HCT116 (cell line): ENCODE measurements at regions not wholly inside any gene's neighbourhood (a gene's known extent, or its start where the extent isn't known, plus 50 kb on each side); places are given as distances from the start of the nearest gene placed in this dataset.

Experiments
- ATAC-seq: fragments of 200-7000 bp; cut with Tn5 transposase; 2 replicates; pipeline ENCODE4 v1.9.1; 2020; ENCODE audit warnings: mild to moderate bottlenecking, moderate library complexity
- BruUV-seq: library from RNA; stranded (reverse); fragments of 400-500 nt; replicated peaks from 2 replicates; lab custom pipeline; 2021; lab: Mats Ljungman, UMichigan
- CTCF ChIA-PET: fragments of 300-600 bp; sonication (Branson Sonifier 250); formaldehyde crosslinking; loops from one replicate; lab custom pipeline; 2021; ENCODE audit warnings: antibody characterized with exemption; lab: Charles Lee
- POLR2A ChIA-PET: fragments of 300-600, 350-600 bp; sonication (Branson Sonifier 250); formaldehyde crosslinking; loops from one replicate; lab custom pipeline; 2021; ENCODE audit warnings: antibody characterized with exemption; lab: Charles Lee
- RAD21 ChIA-PET, 2 experiments: fragments of 300-600 bp; sonication (Branson Sonifier 250); formaldehyde crosslinking; loops; one replicate each; lab custom pipeline; 2023; ENCODE audit warnings: low total read pairs in 2 of 2; ENCODE audit not compliant: uncharacterized antibody in 2 of 2, unreplicated experiment in 2 of 2, low non-redundant PET in 1 of 2; lab: Charles Lee
- DNase-seq: peaks from one replicate; pipeline ENCODE4 v3.0.0-alpha.2; 2010; ENCODE audit warnings: low read depth, low spot score
- H2AFZ ChIP-seq: fragments of 200-600 bp; shearing (Covaris generic), sonication (generic); 2 replicates; pipeline ENCODE4 v1.6.1; 2017; ENCODE audit warnings: low read depth, mixed run types, mixed read lengths, antibody characterized with exemption, low read length; ENCODE audit not compliant: poor library complexity, severe bottlenecking
- H3K27ac ChIP-seq: 2 replicates; pipeline ENCODE4 v1.5.1; 2012; ENCODE audit warnings: low read depth, low read length
- H3K27me3 ChIP-seq: fragments of 200-600 bp; sonication (generic); 2 replicates; pipeline ENCODE4 v1.6.1; 2016; ENCODE audit warnings: mixed run types, low read length, mixed read lengths; ENCODE audit not compliant: insufficient read depth
- H3K36me3 ChIP-seq, 2 experiments: fragments of 200-500 bp in 1 of 2; fragments of 200-600 bp in 1 of 2; sonication (Bioruptor generic) in 1 of 2; sonication (generic) in 1 of 2; 2 replicates each; pipeline versions ENCODE4 v1.5.1 to v1.6.1; 2014 to 2016; ENCODE audit warnings: low read length in 2 of 2, inconsistent platforms in 1 of 2, mixed read lengths in 1 of 2, mixed run types in 1 of 2; ENCODE audit not compliant: insufficient read depth in 2 of 2, control insufficient read depth in 1 of 2
- H3K4me1 ChIP-seq, 2 experiments: fragments of 200-600 bp in 1 of 2; sonication (generic) in 1 of 2; 2 replicates each; pipeline versions ENCODE4 v1.5.1 to v1.6.1; 2012 to 2017; ENCODE audit warnings: low read length in 2 of 2, inconsistent platforms in 1 of 2, mild to moderate bottlenecking in 1 of 2, mixed read lengths in 1 of 2, mixed run types in 1 of 2, moderate library complexity in 1 of 2; ENCODE audit not compliant: insufficient read depth in 2 of 2, control insufficient read depth in 1 of 2
- H3K4me2 ChIP-seq: fragments of 200-600 bp; sonication (generic); 2 replicates; pipeline ENCODE4 v1.6.1; 2017; ENCODE audit warnings: mixed run types, low read length, mixed read lengths
- H3K4me3 ChIP-seq, 2 experiments: fragments of 200-600 bp in 1 of 2; sonication (generic) in 1 of 2; replicated peaks in 1 of 2; 2 replicates each; pipeline ENCODE4 v1.5.1; 2011 to 2016; ENCODE audit warnings: low read length in 2 of 2, control low read depth in 1 of 2, low read depth in 1 of 2, mild to moderate bottlenecking in 1 of 2, mixed read lengths in 1 of 2, mixed run types in 1 of 2
- H3K79me2 ChIP-seq: fragments of 200-600 bp; sonication (generic); 2 replicates; pipeline ENCODE4 v1.6.1; 2017; ENCODE audit warnings: mild to moderate bottlenecking, mixed run types, low read length, moderate library complexity, mixed read lengths; ENCODE audit not compliant: insufficient read depth
- H3K9ac ChIP-seq: fragments of 200-600 bp; sonication (generic); 2 replicates; pipeline ENCODE4 v1.6.1; 2016; ENCODE audit warnings: low read length, mixed read lengths
- H3K9me2 ChIP-seq: fragments of 200-600 bp; sonication (generic), shearing (Covaris generic); 2 replicates; pipeline ENCODE4 v1.6.1; 2017; ENCODE audit warnings: mixed run types, mild to moderate bottlenecking, moderate library complexity; ENCODE audit not compliant: insufficient read depth
- H3K9me3 ChIP-seq, 2 experiments: fragments of 200-500 bp in 1 of 2; fragments of 200-600 bp in 1 of 2; sonication (Bioruptor generic) in 1 of 2; sonication (generic) in 1 of 2; 2 replicates each; pipeline ENCODE4 v1.6.1; 2014 to 2017; ENCODE audit warnings: low read length in 2 of 2, mixed read lengths in 2 of 2, inconsistent platforms in 1 of 2, low read depth in 1 of 2, mild to moderate bottlenecking in 1 of 2, mixed run types in 1 of 2, moderate library complexity in 1 of 2; ENCODE audit not compliant: control insufficient read depth in 1 of 2, insufficient read depth in 1 of 2
- H4K20me1 ChIP-seq: fragments of 200-600 bp; sonication (generic), shearing (Covaris generic); 2 replicates; pipeline ENCODE4 v1.6.1; 2017; ENCODE audit warnings: mixed run types, mild to moderate bottlenecking, moderate library complexity; ENCODE audit not compliant: insufficient read depth
- ATF3 ChIP-seq: IDR thresholded peaks from 2 replicates; pipeline ENCODE4 v1.6.1; 2012
- CEBPB ChIP-seq: IDR thresholded peaks from 2 replicates; pipeline ENCODE4 v1.6.1; 2012; ENCODE audit warnings: low read depth
- EGR1 ChIP-seq: IDR thresholded peaks from 2 replicates; pipeline ENCODE4 v1.6.1; 2012; ENCODE audit warnings: low read depth
- ELF1 ChIP-seq: IDR thresholded peaks from 2 replicates; pipeline ENCODE4 v1.6.1; 2012; ENCODE audit warnings: low read depth, borderline replicate concordance
- EZH2 ChIP-seq: fragments of 200-600 bp; sonication (generic); IDR thresholded peaks from 2 replicates; pipeline ENCODE4 v1.6.1; 2017; ENCODE audit warnings: antibody characterized with exemption, mixed run types
- EZH2phosphoT487 ChIP-seq: fragments of 200-600 bp; IDR thresholded peaks from 2 replicates; pipeline ENCODE4 v1.6.1; 2018; ENCODE audit warnings: antibody characterized with exemption, borderline replicate concordance
- FOSL1 ChIP-seq: IDR thresholded peaks from 2 replicates; pipeline ENCODE4 v1.6.1; 2012; ENCODE audit warnings: low read depth
- JUND ChIP-seq: IDR thresholded peaks from 2 replicates; pipeline ENCODE4 v1.6.1; 2012
- POLR2A ChIP-seq: IDR thresholded peaks from 2 replicates; pipeline ENCODE4 v1.7.0; 2011; ENCODE audit warnings: borderline replicate concordance; ENCODE audit not compliant: insufficient read depth, insufficient read length; ENCODE audit errors: extremely low read depth
- POLR2AphosphoS5 ChIP-seq: IDR thresholded peaks from 2 replicates; pipeline ENCODE4 v1.6.1; 2011; ENCODE audit warnings: mild to moderate bottlenecking, low read depth, low read length, moderate library complexity
- RAD21 ChIP-seq: IDR thresholded peaks from 2 replicates; pipeline ENCODE4 v1.6.1; 2012; ENCODE audit warnings: low read depth, mild to moderate bottlenecking
- REST ChIP-seq: IDR thresholded peaks from 2 replicates; pipeline ENCODE4 v1.6.1; 2012; ENCODE audit warnings: low read depth
- SIN3A ChIP-seq: IDR thresholded peaks from 2 replicates; pipeline ENCODE4 v1.6.1; 2012; ENCODE audit warnings: low read depth
- SP1 ChIP-seq: IDR thresholded peaks from 2 replicates; pipeline ENCODE4 v1.6.1; 2012; ENCODE audit warnings: low read depth
- SRF ChIP-seq: IDR thresholded peaks from 2 replicates; pipeline ENCODE4 v1.6.1; 2012; ENCODE audit warnings: low read depth
- TCF7L2 ChIP-seq: IDR thresholded peaks from 2 replicates; pipeline ENCODE4 v1.7.0; 2011; ENCODE audit warnings: borderline replicate concordance, inconsistent platforms; ENCODE audit not compliant: insufficient read depth, insufficient read length; ENCODE audit errors: extremely low read depth
- YY1 ChIP-seq: IDR thresholded peaks from 2 replicates; pipeline ENCODE4 v1.6.1; 2011; ENCODE audit warnings: low read length, low read depth, moderate library complexity, mild to moderate bottlenecking; ENCODE audit not compliant: insufficient replicate concordance; ENCODE audit errors: extremely low read depth
- ZFX ChIP-seq: fragments of 450-650 bp; IDR thresholded peaks from 2 replicates; pipeline ENCODE4 v1.6.1; 2017
- ZNF274 ChIP-seq: fragments of 200-500 bp; sonication (Bioruptor generic); IDR thresholded peaks from 2 replicates; pipeline ENCODE4 v1.6.1; 2014; ENCODE audit warnings: mild to moderate bottlenecking, low read depth, low read length, inconsistent platforms
- intact Hi-C: fragments of 100-400 bp; cut with micrococcal nuclease; formaldehyde crosslinking; loops from 2 replicates; pipeline ENCODE4 v1.10.0; 2022
- TF ChIP-seq, protein P1 (sequence below): IDR thresholded peaks from 2 replicates; pipeline ENCODE4 v1.6.1; 2012

GRCh38 chr2:34549710-34550345 is 950.7 kb upstream of the FAM98A start:
- CTCF ChIA-PET: no interaction called here
- intact Hi-C loops: no loop called here
- Histone ChIP-seq H3K9me2 (no peaks in the 10 kb centered on the region), H3K4me1 (no peaks in the 10 kb centered on the region), H3K27me3 (no peaks in the 10 kb centered on the region), H2AFZ (no peak overlapping the region), H3K27ac (no peak overlapping the region), H3K9ac (no peak overlapping the region), H3K36me3 (no peaks in the 10 kb centered on the region), H3K4me2 (no peak overlapping the region), H4K20me1 (no peaks in the 10 kb centered on the region), H3K79me2 (no peaks in the 10 kb centered on the region), H3K4me3 (no peak overlapping the region), H3K9me3 (peaks cover 10 to 23% of the 10 kb centered on the region in 2 experiments; a peak in 2 of 4 replicates)
- POLR2A ChIA-PET: no interaction called here
- no peak for DNase-seq
- TF ChIP-seq SRF (no peak), FOSL1 (no peak), ZFX (no peak), YY1 (no peak), EGR1 (no peak), POLR2A (no peak), ZNF274 (no peak), POLR2AphosphoS5 (no peak), ATF3 (no peak), CEBPB (no peak), EZH2phosphoT487 (no peak), RAD21 (no peak), ELF1 (no peak), SIN3A (no peak), REST (no peak), TCF7L2 (no peak), EZH2 (no peak), SP1 (no peak), JUND (no peak)
- TF ChIP-seq, protein P1, sequence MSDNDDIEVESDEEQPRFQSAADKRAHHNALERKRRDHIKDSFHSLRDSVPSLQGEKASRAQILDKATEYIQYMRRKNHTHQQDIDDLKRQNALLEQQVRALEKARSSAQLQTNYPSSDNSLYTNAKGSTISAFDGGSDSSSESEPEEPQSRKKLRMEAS: no peak
- RAD21 ChIA-PET: no interaction called here
- no peak for ATAC-seq
- no TSS peak for BruUV-seq
